HCT116 (cell line): ENCODE measurements at regions not wholly inside any gene's neighbourhood (a gene's known extent, or its start where the extent isn't known, plus 50 kb on each side); places are given as distances from the start of the nearest gene placed in this dataset.

ENCODE experiments used
- ATAC-seq: fragments of 200-7000 bp; cut with Tn5 transposase; 2 replicates; pipeline ENCODE4 v1.9.1; 2020; ENCODE audit warnings: mild to moderate bottlenecking, moderate library complexity
- BruUV-seq: library from RNA; stranded (reverse); fragments of 400-500 nt; replicated peaks from 2 replicates; lab custom pipeline; 2021; lab: Mats Ljungman, UMichigan
- CTCF ChIA-PET: fragments of 300-600 bp; sonication (Branson Sonifier 250); formaldehyde crosslinking; loops from one replicate; lab custom pipeline; 2021; ENCODE audit warnings: antibody characterized with exemption; lab: Charles Lee
- POLR2A ChIA-PET: fragments of 300-600, 350-600 bp; sonication (Branson Sonifier 250); formaldehyde crosslinking; loops from one replicate; lab custom pipeline; 2021; ENCODE audit warnings: antibody characterized with exemption; lab: Charles Lee
- RAD21 ChIA-PET, 2 experiments: fragments of 300-600 bp; sonication (Branson Sonifier 250); formaldehyde crosslinking; loops; one replicate each; lab custom pipeline; 2023; ENCODE audit warnings: low total read pairs in 2 of 2; ENCODE audit not compliant: uncharacterized antibody in 2 of 2, unreplicated experiment in 2 of 2, low non-redundant PET in 1 of 2; lab: Charles Lee
- DNase-seq: peaks from one replicate; pipeline ENCODE4 v3.0.0-alpha.2; 2010; ENCODE audit warnings: low read depth, low spot score
- H2AFZ ChIP-seq: fragments of 200-600 bp; shearing (Covaris generic), sonication (generic); 2 replicates; pipeline ENCODE4 v1.6.1; 2017; ENCODE audit warnings: low read depth, mixed run types, mixed read lengths, antibody characterized with exemption, low read length; ENCODE audit not compliant: poor library complexity, severe bottlenecking
- H3K27ac ChIP-seq: 2 replicates; pipeline ENCODE4 v1.5.1; 2012; ENCODE audit warnings: low read depth, low read length
- H3K27me3 ChIP-seq: fragments of 200-600 bp; sonication (generic); 2 replicates; pipeline ENCODE4 v1.6.1; 2016; ENCODE audit warnings: mixed run types, low read length, mixed read lengths; ENCODE audit not compliant: insufficient read depth
- H3K36me3 ChIP-seq, 2 experiments: fragments of 200-500 bp in 1 of 2; fragments of 200-600 bp in 1 of 2; sonication (Bioruptor generic) in 1 of 2; sonication (generic) in 1 of 2; 2 replicates each; pipeline versions ENCODE4 v1.5.1 to v1.6.1; 2014 to 2016; ENCODE audit warnings: low read length in 2 of 2, inconsistent platforms in 1 of 2, mixed read lengths in 1 of 2, mixed run types in 1 of 2; ENCODE audit not compliant: insufficient read depth in 2 of 2, control insufficient read depth in 1 of 2
- H3K4me1 ChIP-seq, 2 experiments: fragments of 200-600 bp in 1 of 2; sonication (generic) in 1 of 2; 2 replicates each; pipeline versions ENCODE4 v1.5.1 to v1.6.1; 2012 to 2017; ENCODE audit warnings: low read length in 2 of 2, inconsistent platforms in 1 of 2, mild to moderate bottlenecking in 1 of 2, mixed read lengths in 1 of 2, mixed run types in 1 of 2, moderate library complexity in 1 of 2; ENCODE audit not compliant: insufficient read depth in 2 of 2, control insufficient read depth in 1 of 2
- H3K4me2 ChIP-seq: fragments of 200-600 bp; sonication (generic); 2 replicates; pipeline ENCODE4 v1.6.1; 2017; ENCODE audit warnings: mixed run types, low read length, mixed read lengths
- H3K4me3 ChIP-seq, 2 experiments: fragments of 200-600 bp in 1 of 2; sonication (generic) in 1 of 2; replicated peaks in 1 of 2; 2 replicates each; pipeline ENCODE4 v1.5.1; 2011 to 2016; ENCODE audit warnings: low read length in 2 of 2, control low read depth in 1 of 2, low read depth in 1 of 2, mild to moderate bottlenecking in 1 of 2, mixed read lengths in 1 of 2, mixed run types in 1 of 2
- H3K79me2 ChIP-seq: fragments of 200-600 bp; sonication (generic); 2 replicates; pipeline ENCODE4 v1.6.1; 2017; ENCODE audit warnings: mild to moderate bottlenecking, mixed run types, low read length, moderate library complexity, mixed read lengths; ENCODE audit not compliant: insufficient read depth
- H3K9ac ChIP-seq: fragments of 200-600 bp; sonication (generic); 2 replicates; pipeline ENCODE4 v1.6.1; 2016; ENCODE audit warnings: low read length, mixed read lengths
- H3K9me2 ChIP-seq: fragments of 200-600 bp; sonication (generic), shearing (Covaris generic); 2 replicates; pipeline ENCODE4 v1.6.1; 2017; ENCODE audit warnings: mixed run types, mild to moderate bottlenecking, moderate library complexity; ENCODE audit not compliant: insufficient read depth
- H3K9me3 ChIP-seq, 2 experiments: fragments of 200-500 bp in 1 of 2; fragments of 200-600 bp in 1 of 2; sonication (Bioruptor generic) in 1 of 2; sonication (generic) in 1 of 2; 2 replicates each; pipeline ENCODE4 v1.6.1; 2014 to 2017; ENCODE audit warnings: low read length in 2 of 2, mixed read lengths in 2 of 2, inconsistent platforms in 1 of 2, low read depth in 1 of 2, mild to moderate bottlenecking in 1 of 2, mixed run types in 1 of 2, moderate library complexity in 1 of 2; ENCODE audit not compliant: control insufficient read depth in 1 of 2, insufficient read depth in 1 of 2
- H4K20me1 ChIP-seq: fragments of 200-600 bp; sonication (generic), shearing (Covaris generic); 2 replicates; pipeline ENCODE4 v1.6.1; 2017; ENCODE audit warnings: mixed run types, mild to moderate bottlenecking, moderate library complexity; ENCODE audit not compliant: insufficient read depth
- CBX3 ChIP-seq: IDR thresholded peaks from 2 replicates; pipeline ENCODE4 v1.6.1; 2012; ENCODE audit warnings: low read depth
- CEBPB ChIP-seq: IDR thresholded peaks from 2 replicates; pipeline ENCODE4 v1.6.1; 2012; ENCODE audit warnings: low read depth
- EGR1 ChIP-seq: IDR thresholded peaks from 2 replicates; pipeline ENCODE4 v1.6.1; 2012; ENCODE audit warnings: low read depth
- ELF1 ChIP-seq: IDR thresholded peaks from 2 replicates; pipeline ENCODE4 v1.6.1; 2012; ENCODE audit warnings: low read depth, borderline replicate concordance
- EZH2phosphoT487 ChIP-seq: fragments of 200-600 bp; IDR thresholded peaks from 2 replicates; pipeline ENCODE4 v1.6.1; 2018; ENCODE audit warnings: antibody characterized with exemption, borderline replicate concordance
- FOSL1 ChIP-seq: IDR thresholded peaks from 2 replicates; pipeline ENCODE4 v1.6.1; 2012; ENCODE audit warnings: low read depth
- JUND ChIP-seq: IDR thresholded peaks from 2 replicates; pipeline ENCODE4 v1.6.1; 2012
- POLR2A ChIP-seq: IDR thresholded peaks from 2 replicates; pipeline ENCODE4 v1.7.0; 2011; ENCODE audit warnings: borderline replicate concordance; ENCODE audit not compliant: insufficient read depth, insufficient read length; ENCODE audit errors: extremely low read depth
- ZFX ChIP-seq: fragments of 450-650 bp; IDR thresholded peaks from 2 replicates; pipeline ENCODE4 v1.6.1; 2017
- intact Hi-C: fragments of 100-400 bp; cut with micrococcal nuclease; formaldehyde crosslinking; loops from 2 replicates; pipeline ENCODE4 v1.10.0; 2022
- TF ChIP-seq, protein P1 (sequence below): IDR thresholded peaks from 2 replicates; pipeline ENCODE4 v1.6.1; 2012; ENCODE audit warnings: low read depth
- TF ChIP-seq, protein P2 (sequence below): IDR thresholded peaks from 2 replicates; pipeline ENCODE4 v1.6.1; 2011; ENCODE audit warnings: mild to moderate bottlenecking, low read length, moderate library complexity; ENCODE audit not compliant: insufficient replicate concordance; ENCODE audit errors: extremely low read depth
- TF ChIP-seq, protein P3 (sequence below): IDR thresholded peaks from 2 replicates; pipeline ENCODE4 v1.6.1; 2012

DNA sequence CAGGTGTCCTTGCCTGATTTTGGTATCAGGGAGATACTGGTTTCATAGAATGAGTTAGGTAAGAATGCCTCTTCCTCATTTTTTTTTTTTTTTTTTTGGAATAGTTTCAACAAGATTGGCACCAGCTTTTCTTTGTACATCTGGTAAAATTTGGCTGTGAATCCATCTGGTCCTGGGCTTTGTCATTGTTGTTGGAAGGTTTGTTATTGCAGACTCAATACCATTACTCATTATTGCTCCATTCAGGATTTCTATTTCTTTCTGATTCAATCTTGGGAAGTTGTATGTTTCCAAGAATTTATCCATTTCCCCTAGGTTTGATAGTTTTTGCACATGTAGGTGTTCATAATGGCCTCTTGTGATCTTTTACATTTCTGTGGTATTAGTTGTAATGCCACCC, 126.0 kb upstream of the KITLG start (continued):
- TF ChIP-seq, protein P1, sequence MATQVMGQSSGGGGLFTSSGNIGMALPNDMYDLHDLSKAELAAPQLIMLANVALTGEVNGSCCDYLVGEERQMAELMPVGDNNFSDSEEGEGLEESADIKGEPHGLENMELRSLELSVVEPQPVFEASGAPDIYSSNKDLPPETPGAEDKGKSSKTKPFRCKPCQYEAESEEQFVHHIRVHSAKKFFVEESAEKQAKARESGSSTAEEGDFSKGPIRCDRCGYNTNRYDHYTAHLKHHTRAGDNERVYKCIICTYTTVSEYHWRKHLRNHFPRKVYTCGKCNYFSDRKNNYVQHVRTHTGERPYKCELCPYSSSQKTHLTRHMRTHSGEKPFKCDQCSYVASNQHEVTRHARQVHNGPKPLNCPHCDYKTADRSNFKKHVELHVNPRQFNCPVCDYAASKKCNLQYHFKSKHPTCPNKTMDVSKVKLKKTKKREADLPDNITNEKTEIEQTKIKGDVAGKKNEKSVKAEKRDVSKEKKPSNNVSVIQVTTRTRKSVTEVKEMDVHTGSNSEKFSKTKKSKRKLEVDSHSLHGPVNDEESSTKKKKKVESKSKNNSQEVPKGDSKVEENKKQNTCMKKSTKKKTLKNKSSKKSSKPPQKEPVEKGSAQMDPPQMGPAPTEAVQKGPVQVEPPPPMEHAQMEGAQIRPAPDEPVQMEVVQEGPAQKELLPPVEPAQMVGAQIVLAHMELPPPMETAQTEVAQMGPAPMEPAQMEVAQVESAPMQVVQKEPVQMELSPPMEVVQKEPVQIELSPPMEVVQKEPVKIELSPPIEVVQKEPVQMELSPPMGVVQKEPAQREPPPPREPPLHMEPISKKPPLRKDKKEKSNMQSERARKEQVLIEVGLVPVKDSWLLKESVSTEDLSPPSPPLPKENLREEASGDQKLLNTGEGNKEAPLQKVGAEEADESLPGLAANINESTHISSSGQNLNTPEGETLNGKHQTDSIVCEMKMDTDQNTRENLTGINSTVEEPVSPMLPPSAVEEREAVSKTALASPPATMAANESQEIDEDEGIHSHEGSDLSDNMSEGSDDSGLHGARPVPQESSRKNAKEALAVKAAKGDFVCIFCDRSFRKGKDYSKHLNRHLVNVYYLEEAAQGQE = no peak
- TF ChIP-seq FOSL1 = no peak
- no peak for TF ChIP-seq CBX3

DNA sequence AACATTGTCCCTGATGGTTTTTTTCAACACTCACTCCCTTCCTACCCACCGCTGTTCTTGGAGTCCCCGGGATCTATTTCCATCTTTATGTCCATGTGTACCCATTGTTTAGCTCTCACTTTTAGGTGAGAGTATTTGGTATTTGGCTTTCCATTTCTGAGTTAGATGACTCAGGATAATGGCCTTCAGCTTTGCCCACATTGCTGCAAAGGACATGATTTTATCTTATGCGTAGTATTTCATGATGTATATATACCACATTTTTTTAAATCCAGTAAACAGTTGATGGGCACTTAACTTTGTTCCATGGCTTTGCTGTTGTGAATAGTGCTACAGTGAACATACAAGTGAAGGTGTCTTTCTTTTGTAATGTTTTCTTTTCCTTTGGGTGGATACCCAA, 123.5 kb upstream of the KITLG start:
- DNase-seq (no peak), ATAC-seq (no peak)
- H3K4me1 ChIP-seq = 0 out of 4 replicates have a peak, but pooled peaks cover 0 to 3% of the 10 kb centered on the region in 2 experiments
- no peaks in the 10 kb centered on the region for H3K27me3 ChIP-seq
- no peaks in the 10 kb centered on the region; a peak in 1 of 4 replicates for H3K36me3 ChIP-seq
- TF ChIP-seq CBX3 = no peak
- no peak for TF ChIP-seq EZH2phosphoT487
- TF ChIP-seq CEBPB = no peak
- TF ChIP-seq, protein P2, sequence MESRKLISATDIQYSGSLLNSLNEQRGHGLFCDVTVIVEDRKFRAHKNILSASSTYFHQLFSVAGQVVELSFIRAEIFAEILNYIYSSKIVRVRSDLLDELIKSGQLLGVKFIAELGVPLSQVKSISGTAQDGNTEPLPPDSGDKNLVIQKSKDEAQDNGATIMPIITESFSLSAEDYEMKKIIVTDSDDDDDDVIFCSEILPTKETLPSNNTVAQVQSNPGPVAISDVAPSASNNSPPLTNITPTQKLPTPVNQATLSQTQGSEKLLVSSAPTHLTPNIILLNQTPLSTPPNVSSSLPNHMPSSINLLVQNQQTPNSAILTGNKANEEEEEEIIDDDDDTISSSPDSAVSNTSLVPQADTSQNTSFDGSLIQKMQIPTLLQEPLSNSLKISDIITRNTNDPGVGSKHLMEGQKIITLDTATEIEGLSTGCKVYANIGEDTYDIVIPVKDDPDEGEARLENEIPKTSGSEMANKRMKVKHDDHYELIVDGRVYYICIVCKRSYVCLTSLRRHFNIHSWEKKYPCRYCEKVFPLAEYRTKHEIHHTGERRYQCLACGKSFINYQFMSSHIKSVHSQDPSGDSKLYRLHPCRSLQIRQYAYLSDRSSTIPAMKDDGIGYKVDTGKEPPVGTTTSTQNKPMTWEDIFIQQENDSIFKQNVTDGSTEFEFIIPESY = no peak
- no peak for TF ChIP-seq EGR1
- no peak for TF ChIP-seq POLR2A
- TF ChIP-seq JUND = no peak
- TF ChIP-seq, protein P3, sequence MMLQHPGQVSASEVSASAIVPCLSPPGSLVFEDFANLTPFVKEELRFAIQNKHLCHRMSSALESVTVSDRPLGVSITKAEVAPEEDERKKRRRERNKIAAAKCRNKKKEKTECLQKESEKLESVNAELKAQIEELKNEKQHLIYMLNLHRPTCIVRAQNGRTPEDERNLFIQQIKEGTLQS = no peak
- TF ChIP-seq ELF1 = no peak
- no peak for TF ChIP-seq ZFX
- H3K9ac ChIP-seq = no peak overlapping the region
- peak overlapping the region; percentile 24 for H2AFZ ChIP-seq
- no peak overlapping the region for H3K27ac ChIP-seq
- H3K4me3 ChIP-seq = no peak overlapping the region
- H4K20me1 ChIP-seq = no peaks in the 10 kb centered on the region
- peaks cover 0 to 3% of the 10 kb centered on the region in 2 experiments; a peak in 1 of 4 replicates for H3K9me3 ChIP-seq
- CTCF ChIA-PET = no interaction called here
- POLR2A ChIA-PET = no interaction called here
- no peaks in the 10 kb centered on the region for H3K9me2 ChIP-seq
- no TSS peak for BruUV-seq
- RAD21 ChIA-PET = no interaction called here
- intact Hi-C loops = no loop called here
- no peaks in the 10 kb centered on the region for H3K79me2 ChIP-seq
- H3K4me2 ChIP-seq = no peak overlapping the region
